ENCODE measurements at regions not wholly inside any gene's neighbourhood (a gene's known extent, or its start where the extent isn't known, plus 50 kb on each side); places are given as distances from the start of the nearest gene placed in this dataset.

DNA sequence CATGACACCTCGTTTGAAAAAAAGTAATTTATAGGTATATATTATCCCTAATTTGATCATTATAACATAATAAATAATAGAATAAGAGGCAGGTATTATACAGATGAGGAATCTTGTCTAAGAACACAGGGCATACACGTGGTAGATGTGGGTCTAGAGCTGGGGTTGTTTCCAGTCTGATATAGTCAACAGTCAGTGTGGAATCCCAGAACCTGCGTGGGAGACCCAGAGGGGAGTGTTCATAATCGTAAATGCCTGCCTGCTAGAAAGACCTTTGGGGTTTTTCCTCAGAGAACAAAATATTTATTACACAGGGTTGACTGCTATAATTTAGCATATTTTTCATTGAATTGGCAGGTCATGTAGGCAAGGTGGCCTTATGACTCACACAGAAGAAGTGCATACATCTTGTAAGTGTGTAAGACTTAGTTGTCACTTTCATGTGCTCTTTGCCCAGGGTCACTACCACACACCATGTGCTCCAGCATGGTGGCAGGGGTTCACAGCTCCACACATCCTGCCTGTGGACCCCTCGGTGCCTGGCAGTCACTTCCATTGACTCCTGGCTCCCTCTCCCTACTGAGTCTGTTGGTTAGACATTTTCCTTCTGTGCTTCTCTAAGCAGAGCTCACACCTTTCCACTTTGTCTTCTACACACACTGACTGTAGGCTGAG, 94.9 kb upstream of the IKZF1 start:
- Histone ChIP-seq H3K9me3 (ENCODE audit: control insufficient read depth, low read length) (no peaks in the 10 kb centered on the region), H3K27me3 (ENCODE audit: control insufficient read depth, insufficient read depth, low read length, poor library complexity, severe bottlenecking) (no peaks in the 10 kb centered on the region), H3K36me3 (ENCODE audit: control insufficient read depth, insufficient read depth, low read length) (no peaks in the 10 kb centered on the region), H3K4me1 (ENCODE audit: control insufficient read depth, insufficient read depth, low read length) (no peaks in the 10 kb centered on the region), H3K4me3 (ENCODE audit: low read length) (no peak overlapping the region), H3K27ac (ENCODE audit: low read depth, low read length) (no peak overlapping the region), H3K9ac (ENCODE audit: extremely low read depth, low read length, poor library complexity, severe bottlenecking) (no peak overlapping the region)
- peak; percentile 16 for DNase-seq
- WGBS, 2 experiments (ENCODE audit: insufficient coverage in 1 of 2, insufficient read length in 1 of 2): 83 to 100% methylated on average over 1 to 4 of the region's 5 CpGs
- H3K36me3 Mint-ChIP-seq (ENCODE audit: low read depth): no peaks in the 10 kb centered on the region
- H3K27me3 Mint-ChIP-seq (ENCODE audit: insufficient read depth): no peaks in the 10 kb centered on the region
- H3K4me1 Mint-ChIP-seq: no peaks in the 10 kb centered on the region
- no peak overlapping the region for H3K27ac Mint-ChIP-seq
- no peak overlapping the region for H3K4me3 Mint-ChIP-seq
- no peaks in the 10 kb centered on the region for H3K9me3 Mint-ChIP-seq
- no peak for TF ChIP-seq CTCF (conservative IDR thresholded peaks at IDR 0.05)

- Mint-ChIP-seq H3K27me3 (ENCODE audit: insufficient read depth) (no peaks in the 10 kb centered on the region), H3K4me3 (no peak overlapping the region), H3K9me3 (no peaks in the 10 kb centered on the region), H3K36me3 (ENCODE audit: low read depth) (no peaks in the 10 kb centered on the region), H3K4me1 (no peaks in the 10 kb centered on the region), H3K27ac (no peak overlapping the region)
- H3K9me3 ChIP-seq (ENCODE audit: control insufficient read depth, low read length): no peaks in the 10 kb centered on the region
- no peak overlapping the region for H3K4me3 ChIP-seq (ENCODE audit: low read length)
- H3K27me3 ChIP-seq (ENCODE audit: control insufficient read depth, insufficient read depth, low read length, poor library complexity, severe bottlenecking): no peaks in the 10 kb centered on the region
- 86 to 92% methylated on average over 5 of the region's 5 CpGs for WGBS, 2 experiments (ENCODE audit: insufficient coverage in 1 of 2, insufficient read length in 1 of 2)
- H3K36me3 ChIP-seq (ENCODE audit: control insufficient read depth, insufficient read depth, low read length): no peaks in the 10 kb centered on the region
- no peak for TF ChIP-seq CTCF (conservative IDR thresholded peaks at IDR 0.05)
- H3K9ac ChIP-seq (ENCODE audit: extremely low read depth, low read length, poor library complexity, severe bottlenecking): no peak overlapping the region
- peak; percentile 26 for DNase-seq
- H3K4me1 ChIP-seq (ENCODE audit: control insufficient read depth, insufficient read depth, low read length): no peaks in the 10 kb centered on the region
- no peak overlapping the region for H3K27ac ChIP-seq (ENCODE audit: low read depth, low read length)
Measured at GRCh38 chr7:50208378-50208982, 96.0 kb upstream of the IKZF1 start.

DNA sequence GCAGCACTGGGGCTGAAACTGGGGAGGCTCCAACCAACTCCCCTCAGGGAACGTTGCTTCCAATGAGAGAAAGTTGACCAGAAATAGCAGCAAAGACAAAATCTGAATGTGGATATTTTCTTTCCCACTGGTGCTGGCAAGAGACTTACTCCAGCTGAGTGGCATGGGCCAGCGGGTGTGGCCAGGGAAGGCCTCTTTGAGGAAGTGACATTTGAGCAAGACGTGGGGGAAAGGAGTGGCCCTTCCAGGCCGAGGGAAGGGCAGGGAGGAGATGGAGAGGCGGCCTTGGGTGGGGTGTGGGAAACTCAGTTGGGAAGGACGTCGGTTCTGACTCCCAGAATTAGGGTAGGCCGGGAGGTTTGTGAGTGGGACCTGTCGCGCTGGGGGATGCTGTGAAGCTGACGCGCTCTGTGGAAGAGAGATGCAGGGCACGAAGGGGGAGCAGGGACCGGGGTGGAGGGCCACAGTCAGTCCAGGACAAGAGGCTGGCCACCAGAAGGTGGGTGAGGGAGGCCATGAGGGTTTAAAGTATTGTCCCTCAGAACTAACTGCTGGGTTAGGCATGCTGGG, 96.7 kb upstream of the IKZF1 start:
- no peak overlapping the region for H3K9ac ChIP-seq (ENCODE audit: extremely low read depth, low read length, poor library complexity, severe bottlenecking)
- Mint-ChIP-seq H3K27ac (no peak overlapping the region), H3K36me3 (ENCODE audit: low read depth) (no peaks in the 10 kb centered on the region), H3K27me3 (ENCODE audit: insufficient read depth) (no peaks in the 10 kb centered on the region), H3K9me3 (no peaks in the 10 kb centered on the region), H3K4me3 (no peak overlapping the region), H3K4me1 (no peaks in the 10 kb centered on the region)
- no peaks in the 10 kb centered on the region for H3K9me3 ChIP-seq (ENCODE audit: control insufficient read depth, low read length)
- H3K27ac ChIP-seq (ENCODE audit: low read depth, low read length): no peak overlapping the region
- no peaks in the 10 kb centered on the region for H3K36me3 ChIP-seq (ENCODE audit: control insufficient read depth, insufficient read depth, low read length)
- DNase-seq: peak; percentile 8
- WGBS, 2 experiments (ENCODE audit: insufficient coverage in 1 of 2, insufficient read length in 1 of 2): 85 to 91% methylated on average over 13 to 14 of the region's 14 CpGs
- no peaks in the 10 kb centered on the region for H3K27me3 ChIP-seq (ENCODE audit: control insufficient read depth, insufficient read depth, low read length, poor library complexity, severe bottlenecking)
- no peak for TF ChIP-seq CTCF (conservative IDR thresholded peaks at IDR 0.05)
- no peak overlapping the region for H3K4me3 ChIP-seq (ENCODE audit: low read length)
- H3K4me1 ChIP-seq (ENCODE audit: control insufficient read depth, insufficient read depth, low read length): no peaks in the 10 kb centered on the region
